ENCODE measurements at regions not wholly inside any gene's neighbourhood (a gene's known extent, or its start where the extent isn't known, plus 50 kb on each side); places are given as distances from the start of the nearest gene placed in this dataset.

DNA sequence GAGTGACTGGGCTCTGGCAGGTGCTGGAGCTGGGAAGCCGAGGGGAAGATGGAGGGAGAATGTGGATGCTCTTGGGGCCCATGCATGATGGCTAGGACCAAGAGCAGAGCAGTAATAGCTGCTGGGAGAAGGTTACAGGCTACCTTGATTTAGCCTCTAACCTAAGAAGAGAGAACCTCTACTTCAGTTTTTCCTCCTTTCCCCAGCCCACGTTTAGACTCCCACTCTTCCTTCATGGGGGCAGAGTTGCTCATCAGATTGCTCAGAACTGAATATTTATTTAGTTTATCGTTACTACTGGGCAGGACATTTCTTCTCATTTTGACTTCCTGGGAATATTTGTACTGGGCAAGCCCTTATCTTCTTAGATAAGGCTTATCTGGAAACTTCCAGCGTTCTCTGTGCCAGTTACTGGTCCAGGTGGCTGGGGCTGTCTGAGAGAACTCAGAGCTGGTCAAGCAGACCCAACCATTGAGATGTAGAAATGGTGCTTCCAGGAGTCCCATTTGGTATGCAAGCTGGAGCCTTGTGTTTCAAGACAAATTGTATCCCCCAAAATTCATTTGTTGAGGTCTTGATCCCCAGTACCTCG is 442.9 kb upstream of the BOD1L1 start:
- intact Hi-C loops (cut with DNase I), result no loop called here
- H3K27ac ChIP-seq, result no peak overlapping the region
- H3K4me3 ChIP-seq, result no peak overlapping the region
- H3K27me3 ChIP-seq (replicated peaks; ENCODE audit: insufficient read depth), result no peaks in the 10 kb centered on the region
- H3K9me3 ChIP-seq, result no peaks in the 10 kb centered on the region
- H3K4me1 ChIP-seq (replicated peaks), result no peaks in the 10 kb centered on the region
- 71% methylated on average over 5 of the region's 5 CpGs for WGBS
- TF ChIP-seq POLR2A (IDR thresholded peaks at IDR 0.05) (no peak), POLR2AphosphoS5 (IDR thresholded peaks at IDR 0.05) (no peak)
- no peaks in the 10 kb centered on the region for H3K36me3 ChIP-seq
- no peak for DNase-seq (ENCODE audit: low spot score)

DNA sequence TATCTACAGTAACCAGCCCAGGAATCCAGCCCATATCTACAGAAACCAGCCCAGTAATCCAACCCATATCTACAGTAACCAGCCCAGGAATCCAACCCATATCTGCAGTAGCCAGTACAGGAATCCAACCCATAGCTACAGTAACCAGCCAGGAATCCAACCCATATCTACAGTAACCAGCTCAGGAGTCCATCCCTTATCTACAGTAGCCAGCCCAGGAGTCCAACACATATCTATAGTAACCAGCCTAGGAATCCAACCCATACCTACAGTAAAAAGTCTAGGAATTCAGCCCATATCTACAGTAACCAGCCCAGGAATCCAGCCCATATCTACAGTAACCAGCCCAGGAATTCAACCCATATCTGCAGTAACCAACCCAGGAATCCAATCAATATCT is 445.0 kb upstream of the BOD1L1 start:
- Histone ChIP-seq H3K27ac (no peak overlapping the region), H3K4me1 (replicated peaks) (no peaks in the 10 kb centered on the region), H3K27me3 (replicated peaks; ENCODE audit: insufficient read depth) (no peaks in the 10 kb centered on the region), H3K36me3 (no peaks in the 10 kb centered on the region), H3K4me3 (no peak overlapping the region), H3K9me3 (no peaks in the 10 kb centered on the region)
- TF ChIP-seq, protein P1, sequence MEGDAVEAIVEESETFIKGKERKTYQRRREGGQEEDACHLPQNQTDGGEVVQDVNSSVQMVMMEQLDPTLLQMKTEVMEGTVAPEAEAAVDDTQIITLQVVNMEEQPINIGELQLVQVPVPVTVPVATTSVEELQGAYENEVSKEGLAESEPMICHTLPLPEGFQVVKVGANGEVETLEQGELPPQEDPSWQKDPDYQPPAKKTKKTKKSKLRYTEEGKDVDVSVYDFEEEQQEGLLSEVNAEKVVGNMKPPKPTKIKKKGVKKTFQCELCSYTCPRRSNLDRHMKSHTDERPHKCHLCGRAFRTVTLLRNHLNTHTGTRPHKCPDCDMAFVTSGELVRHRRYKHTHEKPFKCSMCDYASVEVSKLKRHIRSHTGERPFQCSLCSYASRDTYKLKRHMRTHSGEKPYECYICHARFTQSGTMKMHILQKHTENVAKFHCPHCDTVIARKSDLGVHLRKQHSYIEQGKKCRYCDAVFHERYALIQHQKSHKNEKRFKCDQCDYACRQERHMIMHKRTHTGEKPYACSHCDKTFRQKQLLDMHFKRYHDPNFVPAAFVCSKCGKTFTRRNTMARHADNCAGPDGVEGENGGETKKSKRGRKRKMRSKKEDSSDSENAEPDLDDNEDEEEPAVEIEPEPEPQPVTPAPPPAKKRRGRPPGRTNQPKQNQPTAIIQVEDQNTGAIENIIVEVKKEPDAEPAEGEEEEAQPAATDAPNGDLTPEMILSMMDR (IDR thresholded peaks at IDR 0.05), result no peak
- no peak for TF ChIP-seq POLR2A (IDR thresholded peaks at IDR 0.05)
- no peak for TF ChIP-seq POLR2AphosphoS5 (IDR thresholded peaks at IDR 0.05)
- no peak for DNase-seq (ENCODE audit: low spot score)
- intact Hi-C loops (cut with DNase I), result no loop called here

DNA sequence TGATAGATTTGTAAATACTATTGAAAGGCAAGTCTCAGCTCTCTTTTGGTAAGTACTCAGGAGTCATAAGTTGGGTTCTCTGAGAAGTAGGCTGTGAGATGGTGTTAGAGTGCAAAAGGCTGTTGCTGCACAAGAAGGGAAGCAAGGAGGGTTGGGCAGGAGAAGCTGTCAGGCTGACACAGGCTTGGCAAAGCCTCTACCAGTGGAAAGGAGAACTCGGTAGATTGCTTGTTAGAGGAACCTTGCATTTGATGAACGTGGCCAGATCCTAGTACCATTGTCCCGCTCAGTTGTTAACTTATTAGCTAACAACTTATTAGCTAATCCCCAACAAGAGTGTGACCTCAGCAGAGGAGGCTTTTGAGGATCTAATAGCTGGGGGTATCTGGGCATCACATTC is 449.3 kb upstream of the BOD1L1 start:
- TF ChIP-seq POLR2A (IDR thresholded peaks at IDR 0.05) (no peak), POLR2AphosphoS5 (IDR thresholded peaks at IDR 0.05) (no peak)
- TF ChIP-seq, protein P1 (IDR thresholded peaks at IDR 0.05), result no peak
- DNase-seq (ENCODE audit: low spot score), result no peak
- H3K4me3 ChIP-seq, result no peak overlapping the region
- no peaks in the 10 kb centered on the region for H3K36me3 ChIP-seq
- H3K4me1 ChIP-seq (replicated peaks), result no peaks in the 10 kb centered on the region
- H3K27ac ChIP-seq, result no peak overlapping the region
- intact Hi-C loops (cut with DNase I), result no loop called here
- no peaks in the 10 kb centered on the region for H3K27me3 ChIP-seq (replicated peaks; ENCODE audit: insufficient read depth)
- no peaks in the 10 kb centered on the region for H3K9me3 ChIP-seq
- WGBS, result 90% methylated on average over 3 of the region's 3 CpGs

DNA sequence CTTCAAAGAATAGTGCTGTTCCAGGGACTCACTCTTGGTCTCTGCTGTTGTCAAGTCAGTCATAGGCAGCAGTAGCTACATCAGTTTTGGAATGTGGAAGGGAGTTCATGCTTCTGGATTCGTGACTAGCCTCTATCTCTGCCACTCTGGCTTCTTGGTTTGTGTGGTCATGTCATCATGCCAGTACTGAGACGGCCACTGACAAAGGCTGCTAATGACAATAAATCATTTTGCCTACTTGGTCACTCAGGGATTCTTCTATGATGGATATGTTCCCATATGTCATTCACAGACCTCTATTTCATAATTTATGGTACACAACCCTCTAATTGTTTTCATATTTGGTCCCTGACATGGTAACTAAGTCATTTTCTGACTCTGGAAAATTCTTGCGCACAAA is 450.8 kb upstream of the BOD1L1 start:
- Histone ChIP-seq H3K27me3 (replicated peaks; ENCODE audit: insufficient read depth) (no peaks in the 10 kb centered on the region), H3K9me3 (no peaks in the 10 kb centered on the region), H3K27ac (no peak overlapping the region), H3K36me3 (no peaks in the 10 kb centered on the region), H3K4me3 (no peak overlapping the region), H3K4me1 (replicated peaks) (no peaks in the 10 kb centered on the region)
- intact Hi-C loops (cut with DNase I), result no loop called here
- TF ChIP-seq POLR2AphosphoS5 (IDR thresholded peaks at IDR 0.05), result no peak
- TF ChIP-seq POLR2A (IDR thresholded peaks at IDR 0.05), result no peak
- TF ChIP-seq, protein P1 (IDR thresholded peaks at IDR 0.05), result no peak
- DNase-seq (ENCODE audit: low spot score), result no peak
- WGBS, result 89% methylated on average over 3 of the region's 3 CpGs

DNA sequence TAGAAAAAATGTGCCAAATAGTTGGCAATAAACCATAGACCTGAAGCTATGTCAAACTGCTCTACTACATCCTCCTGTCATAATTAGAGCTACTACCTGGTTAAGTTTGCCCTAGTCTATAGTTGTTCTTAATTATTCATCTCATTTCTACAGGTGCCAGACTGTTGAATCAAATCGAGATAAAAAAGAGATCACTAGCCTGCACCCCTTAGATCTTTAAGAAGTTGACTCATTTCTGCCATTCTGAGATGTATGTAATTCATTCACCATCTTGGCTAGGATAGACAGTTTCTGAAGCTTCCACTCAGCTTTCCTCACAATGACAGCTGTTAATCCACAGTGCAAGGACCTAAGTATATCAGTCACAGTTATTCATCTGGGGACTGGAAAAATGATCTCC is 452.1 kb upstream of the BOD1L1 start:
- Histone ChIP-seq H3K9me3 (no peaks in the 10 kb centered on the region), H3K27ac (no peak overlapping the region), H3K36me3 (no peaks in the 10 kb centered on the region), H3K27me3 (replicated peaks; ENCODE audit: insufficient read depth) (no peaks in the 10 kb centered on the region), H3K4me1 (replicated peaks) (no peaks in the 10 kb centered on the region), H3K4me3 (no peak overlapping the region)
- no peak for TF ChIP-seq POLR2A (IDR thresholded peaks at IDR 0.05)
- TF ChIP-seq POLR2AphosphoS5 (IDR thresholded peaks at IDR 0.05), result no peak
- TF ChIP-seq, protein P1 (IDR thresholded peaks at IDR 0.05), result no peak
- WGBS, result 91% methylated on average over 1 of the region's 1 CpG
- intact Hi-C loops (cut with DNase I), result no loop called here
- no peak for DNase-seq (ENCODE audit: low spot score)
